CD14-positive monocyte (primary cell): ENCODE measurements at regions not wholly inside any gene's neighbourhood (a gene's known extent, or its start where the extent isn't known, plus 50 kb on each side); places are given as distances from the start of the nearest gene placed in this dataset.

Experiments used
- DNase-seq, 3 donors: peaks; one replicate each; pipeline ENCODE4 v3.0.0-alpha.2; 2011 to 2022
- H2AFZ ChIP-seq: 2 replicates; pipeline ENCODE4 v1.6.0; 2012; ENCODE audit warnings: mild to moderate bottlenecking, low read depth, low read length, inconsistent platforms; ENCODE audit not compliant: insufficient read depth, poor library complexity, severe bottlenecking
- H3K27ac ChIP-seq, 2 donors: 1 replicate in 1 of 2; 2 replicates in 1 of 2; pipeline ENCODE4 v1.5.1; 2012 to 2013; ENCODE audit warnings: low read length in 2 of 2, control low read depth in 1 of 2, inconsistent platforms in 1 of 2, low read depth in 1 of 2, mild to moderate bottlenecking in 1 of 2
- H3K27me3 ChIP-seq, 2 donors: one replicate each; pipeline versions ENCODE4 v1.6.0 to v1.6.1; 2011 to 2013; ENCODE audit warnings: low read length in 2 of 2; ENCODE audit not compliant: control insufficient read depth in 2 of 2, insufficient read depth in 2 of 2
- H3K36me3 ChIP-seq, 2 donors: replicated peaks in 1 of 2; 1 replicate in 1 of 2; 2 replicates in 1 of 2; pipeline versions ENCODE4 v1.5.1 to v1.6.1; 2012 to 2013; ENCODE audit warnings: low read length in 2 of 2, control low read depth in 1 of 2, inconsistent platforms in 1 of 2, mild to moderate bottlenecking in 1 of 2; ENCODE audit not compliant: insufficient read depth in 2 of 2, control insufficient read depth in 1 of 2
- H3K4me1 ChIP-seq, 2 donors: 1 replicate in 1 of 2; 2 replicates in 1 of 2; pipeline versions ENCODE4 v1.5.1 to v1.6.1; 2012 to 2013; ENCODE audit warnings: low read length in 2 of 2, control low read depth in 1 of 2, inconsistent platforms in 1 of 2, mild to moderate bottlenecking in 1 of 2, moderate library complexity in 1 of 2; ENCODE audit not compliant: insufficient read depth in 2 of 2, control insufficient read depth in 1 of 2
- H3K4me2 ChIP-seq: replicated peaks from 2 replicates; pipeline ENCODE3; 2012; ENCODE audit warnings: low read length, moderate library complexity, mild to moderate bottlenecking; ENCODE audit not compliant: poor library complexity, severe bottlenecking; ENCODE audit errors: extremely low read depth
- H3K4me3 ChIP-seq, 3 experiments: fragments of 200-600 bp in 1 of 3; sonication (generic) in 1 of 3; replicated peaks in 1 of 3; 1 replicate in 2 of 3; 2 replicates in 1 of 3; pipeline ENCODE4 v1.5.1; 2011 to 2013; ENCODE audit warnings: low read length in 3 of 3, mild to moderate bottlenecking in 3 of 3, control low read depth in 2 of 3, low read depth in 2 of 3, inconsistent platforms in 1 of 3, moderate library complexity in 1 of 3
- H3K79me2 ChIP-seq: 2 replicates; pipeline ENCODE4 v1.6.0; 2012; ENCODE audit warnings: mild to moderate bottlenecking, control low read depth, inconsistent platforms, low read length, moderate library complexity; ENCODE audit not compliant: insufficient read depth
- H3K9ac ChIP-seq: 2 replicates; pipeline ENCODE4 v1.6.0; 2017; ENCODE audit warnings: low read length, mild to moderate bottlenecking; ENCODE audit not compliant: insufficient read depth, poor library complexity, severe bottlenecking
- H3K9me3 ChIP-seq, 2 donors: replicated peaks in 1 of 2; 1 replicate in 1 of 2; 2 replicates in 1 of 2; pipeline versions ENCODE4 v1.5.1 to v1.6.1; 2012 to 2013; ENCODE audit warnings: low read length in 2 of 2, control low read depth in 1 of 2; ENCODE audit not compliant: control insufficient read depth in 1 of 2, insufficient read depth in 1 of 2
- H4K20me1 ChIP-seq: 2 replicates; pipeline ENCODE4 v1.6.0; 2012; ENCODE audit warnings: mild to moderate bottlenecking, low read length, control low read depth, moderate library complexity; ENCODE audit not compliant: insufficient read depth
- H3K27ac Mint-ChIP-seq, 7 donors: one replicate each; pipeline ENCODE4 v1.8.0; 2020; ENCODE audit warnings: mild to moderate bottlenecking in 7 of 7, mixed read lengths in 7 of 7, moderate library complexity in 6 of 7, inconsistent platforms in 2 of 7
- H3K27me3 Mint-ChIP-seq, 3 donors: one replicate each; pipeline ENCODE4 v1.8.0; 2021 to 2022; ENCODE audit warnings: low read depth in 3 of 3, mild to moderate bottlenecking in 3 of 3, mixed read lengths in 3 of 3, moderate library complexity in 3 of 3, inconsistent platforms in 1 of 3
- H3K36me3 Mint-ChIP-seq, 2 donors: one replicate each; pipeline ENCODE4 v1.8.0; 2020; ENCODE audit warnings: mixed read lengths in 2 of 2, inconsistent platforms in 1 of 2, mild to moderate bottlenecking in 1 of 2
- H3K4me1 Mint-ChIP-seq: one replicate; pipeline ENCODE4 v1.8.0; 2020; ENCODE audit warnings: mild to moderate bottlenecking, mixed read lengths
- H3K4me3 Mint-ChIP-seq, 2 donors: one replicate each; pipeline ENCODE4 v1.8.0; 2020; ENCODE audit warnings: mild to moderate bottlenecking in 2 of 2, mixed read lengths in 2 of 2, moderate library complexity in 1 of 2
- H3K9me3 Mint-ChIP-seq, 7 donors: one replicate each; pipeline ENCODE4 v1.8.0; 2020 to 2022; ENCODE audit warnings: mixed read lengths in 7 of 7, mild to moderate bottlenecking in 6 of 7, moderate library complexity in 6 of 7, inconsistent platforms in 2 of 7
- CTCF ChIP-seq: fragments of 200-600 bp; IDR thresholded peaks from one replicate; pipeline ENCODE4 v1.8.0; 2022; ENCODE audit warnings: antibody characterized with exemption, mild to moderate bottlenecking
- WGBS: methylation state at CpG from one replicate; pipeline ENCODE4 v1.1.5; 2013; ENCODE audit warnings: missing lambda C conversion rate; ENCODE audit not compliant: insufficient coverage; 5-methylcytosine and 5-hydroxymethylcytosine counted together
- intact Hi-C, 2 donors: fragments of 100-400 bp; cut with micrococcal nuclease; formaldehyde crosslinking; loops; one replicate each; pipeline versions ENCODE4 v1.15.0 to v1.15.1; 2023

GRCh38 chr10:78186572-78186971, 152.9 kb downstream of the RPS24 start:
- Mint-ChIP-seq H3K27me3 (peaks cover 0 to 11% (median 3%) of the 10 kb centered on the region in 3 donors), H3K4me3 (no peak overlapping the region), H3K36me3 (no peaks in the 10 kb centered on the region), H3K4me1 (peaks cover 2% of the 10 kb centered on the region), H3K9me3 (peaks cover 0 to 3% (median 0%) of the 10 kb centered on the region in 7 donors), H3K27ac (no peak overlapping the region)
- Histone ChIP-seq H3K9me3 (no peaks in the 10 kb centered on the region), H3K4me2 (no peak overlapping the region), H3K79me2 (no peaks in the 10 kb centered on the region), H3K27me3 (no peaks in the 10 kb centered on the region), H2AFZ (no peak overlapping the region), H3K4me1 (no peaks in the 10 kb centered on the region), H3K27ac (no peak overlapping the region), H3K36me3 (no peaks in the 10 kb centered on the region), H3K9ac (no peak overlapping the region), H4K20me1 (no peaks in the 10 kb centered on the region), H3K4me3 (no peak overlapping the region)
- TF ChIP-seq CTCF, result no peak
- WGBS, result no CpG with 5 or more reads among the region's 3 CpGs
- DNase-seq, result no peak
- intact Hi-C loops, result no loop called here

- H3K36me3 Mint-ChIP-seq, result no peaks in the 10 kb centered on the region
- TF ChIP-seq CTCF, result no peak
- H3K27ac Mint-ChIP-seq, result peak overlapping the region in 1 of 7 donors; percentile 4
- H3K9me3 ChIP-seq, result no peaks in the 10 kb centered on the region
- H3K4me1 Mint-ChIP-seq, result peaks cover 2% of the 10 kb centered on the region
- H3K4me1 ChIP-seq, result no peaks in the 10 kb centered on the region
- no peaks in the 10 kb centered on the region for H3K79me2 ChIP-seq
- intact Hi-C loops, result no loop called here
- H3K4me3 ChIP-seq, result no peak overlapping the region
- no peak for DNase-seq
- H3K36me3 ChIP-seq, result no peaks in the 10 kb centered on the region
- H4K20me1 ChIP-seq, result no peaks in the 10 kb centered on the region
- no peak overlapping the region for H3K4me2 ChIP-seq
- no peak overlapping the region for H3K4me3 Mint-ChIP-seq
- H3K9me3 Mint-ChIP-seq, result peaks cover 0 to 3% (median 0%) of the 10 kb centered on the region in 7 donors
- H3K27me3 Mint-ChIP-seq, result peaks cover 0 to 11% (median 3%) of the 10 kb centered on the region in 3 donors
- WGBS, result no CpG with 5 or more reads among the region's 2 CpGs
- no peaks in the 10 kb centered on the region for H3K27me3 ChIP-seq
- H3K27ac ChIP-seq, result no peak overlapping the region
- no peak overlapping the region for H3K9ac ChIP-seq
- H2AFZ ChIP-seq, result no peak overlapping the region
Measured at GRCh38 chr10:78187371-78187770, 153.7 kb downstream of the RPS24 start.
